ENCODE measurements at regions not wholly inside any gene's neighbourhood (a gene's known extent, or its start where the extent isn't known, plus 50 kb on each side); places are given as distances from the start of the nearest gene placed in this dataset.
"Not testable (repeated sequence)": the region's sequence is repeated elsewhere in the genome, so short reads cannot be mapped to it uniquely, and the experiment has no call there.

- Mint-ChIP-seq H3K27me3 (ENCODE audit: low read depth in 3 of 3) (peaks cover 2 to 4% (median 3%) of the 10 kb centered on the region in 3 donors), H3K36me3 (no peaks in the 10 kb centered on the region), H3K9me3 (peaks cover 22 to 51% (median 37%) of the 10 kb centered on the region in 7 donors), H3K4me1 (no peaks in the 10 kb centered on the region), H3K27ac (no peak overlapping the region), H3K4me3 (no peak overlapping the region)
- Histone ChIP-seq H3K4me3 (replicated peaks in 1 of 3; ENCODE audit: low read depth in 2 of 3, low read length in 3 of 3) (no peak overlapping the region), H3K9me3 (replicated peaks in 1 of 2; ENCODE audit: control insufficient read depth in 1 of 2, insufficient read depth in 1 of 2, low read length in 2 of 2) (peaks cover 43 to 44% of the 10 kb centered on the region in 2 donors), H3K4me2 (replicated peaks; ENCODE audit: extremely low read depth, low read length, poor library complexity, severe bottlenecking) (no peak overlapping the region), H3K9ac (ENCODE audit: insufficient read depth, low read length, poor library complexity, severe bottlenecking) (no peak overlapping the region), H3K36me3 (replicated peaks in 1 of 2; ENCODE audit: control insufficient read depth in 1 of 2, insufficient read depth in 2 of 2, low read length in 2 of 2) (no peaks in the 10 kb centered on the region), H3K27me3 (ENCODE audit: control insufficient read depth in 2 of 2, insufficient read depth in 2 of 2, low read length in 2 of 2) (no peaks in the 10 kb centered on the region), H2AFZ (ENCODE audit: insufficient read depth, low read depth, low read length, poor library complexity, severe bottlenecking) (no peak overlapping the region), H4K20me1 (ENCODE audit: insufficient read depth, low read length) (no peaks in the 10 kb centered on the region), H3K79me2 (ENCODE audit: insufficient read depth, low read length) (no peaks in the 10 kb centered on the region), H3K27ac (ENCODE audit: low read depth in 1 of 2, low read length in 2 of 2) (no peak overlapping the region), H3K4me1 (ENCODE audit: control insufficient read depth in 1 of 2, insufficient read depth in 2 of 2, low read length in 2 of 2) (no peaks in the 10 kb centered on the region)
- WGBS (ENCODE audit: insufficient coverage), result 65% methylated on average over 57 of the region's 65 CpGs
- TF ChIP-seq, protein P1, sequence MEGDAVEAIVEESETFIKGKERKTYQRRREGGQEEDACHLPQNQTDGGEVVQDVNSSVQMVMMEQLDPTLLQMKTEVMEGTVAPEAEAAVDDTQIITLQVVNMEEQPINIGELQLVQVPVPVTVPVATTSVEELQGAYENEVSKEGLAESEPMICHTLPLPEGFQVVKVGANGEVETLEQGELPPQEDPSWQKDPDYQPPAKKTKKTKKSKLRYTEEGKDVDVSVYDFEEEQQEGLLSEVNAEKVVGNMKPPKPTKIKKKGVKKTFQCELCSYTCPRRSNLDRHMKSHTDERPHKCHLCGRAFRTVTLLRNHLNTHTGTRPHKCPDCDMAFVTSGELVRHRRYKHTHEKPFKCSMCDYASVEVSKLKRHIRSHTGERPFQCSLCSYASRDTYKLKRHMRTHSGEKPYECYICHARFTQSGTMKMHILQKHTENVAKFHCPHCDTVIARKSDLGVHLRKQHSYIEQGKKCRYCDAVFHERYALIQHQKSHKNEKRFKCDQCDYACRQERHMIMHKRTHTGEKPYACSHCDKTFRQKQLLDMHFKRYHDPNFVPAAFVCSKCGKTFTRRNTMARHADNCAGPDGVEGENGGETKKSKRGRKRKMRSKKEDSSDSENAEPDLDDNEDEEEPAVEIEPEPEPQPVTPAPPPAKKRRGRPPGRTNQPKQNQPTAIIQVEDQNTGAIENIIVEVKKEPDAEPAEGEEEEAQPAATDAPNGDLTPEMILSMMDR (IDR thresholded peaks at IDR 0.05), result no peak
- no peak for DNase-seq
- intact Hi-C loops (cut with micrococcal nuclease), result no loop called here
Observed at GRCh38 chr7:58086871-58087535, 637.0 kb downstream of the ZNF716 start.

DNA sequence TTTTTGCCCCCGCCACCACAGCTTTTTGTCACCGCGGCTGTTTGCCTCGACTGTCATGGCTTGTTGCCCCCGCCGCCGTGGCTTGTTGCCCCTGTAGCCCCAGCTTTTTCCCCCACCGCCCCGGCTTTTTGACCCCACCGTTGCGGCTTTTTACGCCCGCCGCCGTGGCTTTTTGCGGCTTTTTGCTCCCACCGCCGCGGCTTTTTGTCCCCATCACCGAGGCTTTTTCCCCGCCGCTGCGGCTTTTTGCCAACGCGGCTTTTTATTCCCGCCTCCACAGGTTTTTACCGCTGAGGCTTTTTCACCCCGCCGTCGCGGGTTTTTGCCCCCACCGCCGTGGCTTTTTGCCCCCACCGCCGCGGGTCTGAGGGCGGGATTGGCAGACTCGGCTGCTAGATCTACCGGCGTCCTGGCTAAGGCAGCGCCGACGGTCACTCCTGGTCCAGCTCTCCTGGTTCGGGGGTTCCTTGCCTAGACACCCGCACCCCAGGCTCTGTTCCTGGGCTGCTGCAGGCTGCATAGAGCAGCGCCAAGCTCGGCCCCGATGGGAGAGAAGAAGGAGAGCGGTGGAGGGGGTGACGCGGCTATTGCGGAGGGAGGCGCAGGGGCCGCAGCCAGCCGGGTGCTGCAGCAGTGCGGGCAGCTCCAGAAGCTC, 637.7 kb downstream of the ZNF716 start:
- Histone ChIP-seq H3K4me2 (replicated peaks; ENCODE audit: extremely low read depth, low read length, poor library complexity, severe bottlenecking) (no peak overlapping the region), H3K4me1 (ENCODE audit: control insufficient read depth in 1 of 2, insufficient read depth in 2 of 2, low read length in 2 of 2) (no peaks in the 10 kb centered on the region), H3K4me3 (replicated peaks in 1 of 3; ENCODE audit: low read depth in 2 of 3, low read length in 3 of 3) (no peak overlapping the region), H3K9ac (ENCODE audit: insufficient read depth, low read length, poor library complexity, severe bottlenecking) (no peak overlapping the region), H3K36me3 (replicated peaks in 1 of 2; ENCODE audit: control insufficient read depth in 1 of 2, insufficient read depth in 2 of 2, low read length in 2 of 2) (no peaks in the 10 kb centered on the region), H2AFZ (ENCODE audit: insufficient read depth, low read depth, low read length, poor library complexity, severe bottlenecking) (no peak overlapping the region), H3K27ac (ENCODE audit: low read depth in 1 of 2, low read length in 2 of 2) (no peak overlapping the region), H4K20me1 (ENCODE audit: insufficient read depth, low read length) (no peaks in the 10 kb centered on the region), H3K9me3 (replicated peaks in 1 of 2; ENCODE audit: control insufficient read depth in 1 of 2, insufficient read depth in 1 of 2, low read length in 2 of 2) (peaks cover 38 to 45% of the 10 kb centered on the region in 2 donors), H3K27me3 (ENCODE audit: control insufficient read depth in 2 of 2, insufficient read depth in 2 of 2, low read length in 2 of 2) (no peaks in the 10 kb centered on the region), H3K79me2 (ENCODE audit: insufficient read depth, low read length) (no peaks in the 10 kb centered on the region)
- H3K36me3 Mint-ChIP-seq, result no peaks in the 10 kb centered on the region
- TF ChIP-seq, protein P1 (IDR thresholded peaks at IDR 0.05), result no peak
- DNase-seq, result no peak
- intact Hi-C loops (cut with micrococcal nuclease), result no loop called here
- no peak overlapping the region for H3K27ac Mint-ChIP-seq
- no peaks in the 10 kb centered on the region for H3K4me1 Mint-ChIP-seq
- peaks cover 24 to 51% (median 42%) of the 10 kb centered on the region in 7 donors for H3K9me3 Mint-ChIP-seq
- WGBS (ENCODE audit: insufficient coverage), result 76% methylated on average over 48 of the region's 56 CpGs
- no peak overlapping the region for H3K4me3 Mint-ChIP-seq
- peaks cover 2 to 4% (median 3%) of the 10 kb centered on the region in 3 donors for H3K27me3 Mint-ChIP-seq (ENCODE audit: low read depth in 3 of 3)

DNA sequence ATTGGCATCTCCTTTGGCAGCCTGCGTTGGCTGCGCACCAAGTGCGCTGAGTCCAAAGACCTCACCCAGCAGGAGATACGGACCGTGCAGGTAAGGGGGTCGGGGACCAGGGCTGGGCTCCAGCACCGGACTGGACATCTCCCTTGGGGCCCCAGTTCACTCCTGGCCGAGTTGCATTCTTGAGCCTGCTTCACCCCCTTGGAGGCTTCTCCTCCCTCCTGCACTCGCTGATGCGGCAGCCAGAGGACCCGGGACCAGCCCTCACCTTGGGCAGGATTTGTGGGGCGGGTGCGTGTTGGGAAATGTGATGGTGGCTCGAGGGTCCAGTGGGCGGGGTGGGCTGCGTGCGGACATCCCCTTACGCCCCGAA, 638.2 kb downstream of the ZNF716 start:
- H3K79me2 ChIP-seq (ENCODE audit: insufficient read depth, low read length); DNase-seq; H3K27me3 Mint-ChIP-seq (ENCODE audit: low read depth in 3 of 3); H3K4me3 ChIP-seq (replicated peaks in 1 of 3; ENCODE audit: low read depth in 2 of 3, low read length in 3 of 3); H3K27me3 ChIP-seq (ENCODE audit: control insufficient read depth in 2 of 2, insufficient read depth in 2 of 2, low read length in 2 of 2); H3K4me3 Mint-ChIP-seq; H3K36me3 ChIP-seq (replicated peaks in 1 of 2; ENCODE audit: control insufficient read depth in 1 of 2, insufficient read depth in 2 of 2, low read length in 2 of 2); H4K20me1 ChIP-seq (ENCODE audit: insufficient read depth, low read length); H3K4me2 ChIP-seq (replicated peaks; ENCODE audit: extremely low read depth, low read length, poor library complexity, severe bottlenecking); H3K9ac ChIP-seq (ENCODE audit: insufficient read depth, low read length, poor library complexity, severe bottlenecking); H3K36me3 Mint-ChIP-seq; H3K27ac Mint-ChIP-seq; H3K4me1 Mint-ChIP-seq; H2AFZ ChIP-seq (ENCODE audit: insufficient read depth, low read depth, low read length, poor library complexity, severe bottlenecking); H3K27ac ChIP-seq (ENCODE audit: low read depth in 1 of 2, low read length in 2 of 2); H3K4me1 ChIP-seq (ENCODE audit: control insufficient read depth in 1 of 2, insufficient read depth in 2 of 2, low read length in 2 of 2); intact Hi-C loops (cut with micrococcal nuclease): not testable (repeated sequence)
- peaks cover 24 to 53% (median 42%) of the 10 kb centered on the region in 7 donors for H3K9me3 Mint-ChIP-seq
- 83% methylated on average over 16 of the region's 19 CpGs for WGBS (ENCODE audit: insufficient coverage)
- peaks cover 37 to 45% of the 10 kb centered on the region in 2 donors for H3K9me3 ChIP-seq (replicated peaks in 1 of 2; ENCODE audit: control insufficient read depth in 1 of 2, insufficient read depth in 1 of 2, low read length in 2 of 2)
